HCT116 (cell line): ENCODE measurements at regions not wholly inside any gene's neighbourhood (a gene's known extent, or its start where the extent isn't known, plus 50 kb on each side); places are given as distances from the start of the nearest gene placed in this dataset.

ENCODE experiments used
- ATAC-seq: fragments of 200-7000 bp; cut with Tn5 transposase; 2 replicates; pipeline ENCODE4 v1.9.1; 2020; ENCODE audit warnings: mild to moderate bottlenecking, moderate library complexity
- BruUV-seq: library from RNA; stranded (reverse); fragments of 400-500 nt; replicated peaks from 2 replicates; lab custom pipeline; 2021; lab: Mats Ljungman, UMichigan
- CTCF ChIA-PET: fragments of 300-600 bp; sonication (Branson Sonifier 250); formaldehyde crosslinking; loops from one replicate; lab custom pipeline; 2021; ENCODE audit warnings: antibody characterized with exemption; lab: Charles Lee
- POLR2A ChIA-PET: fragments of 300-600, 350-600 bp; sonication (Branson Sonifier 250); formaldehyde crosslinking; loops from one replicate; lab custom pipeline; 2021; ENCODE audit warnings: antibody characterized with exemption; lab: Charles Lee
- RAD21 ChIA-PET, 2 experiments: fragments of 300-600 bp; sonication (Branson Sonifier 250); formaldehyde crosslinking; loops; one replicate each; lab custom pipeline; 2023; ENCODE audit warnings: low total read pairs in 2 of 2; ENCODE audit not compliant: uncharacterized antibody in 2 of 2, unreplicated experiment in 2 of 2, low non-redundant PET in 1 of 2; lab: Charles Lee
- DNase-seq: peaks from one replicate; pipeline ENCODE4 v3.0.0-alpha.2; 2010; ENCODE audit warnings: low read depth, low spot score
- H2AFZ ChIP-seq: fragments of 200-600 bp; shearing (Covaris generic), sonication (generic); 2 replicates; pipeline ENCODE4 v1.6.1; 2017; ENCODE audit warnings: low read depth, mixed run types, mixed read lengths, antibody characterized with exemption, low read length; ENCODE audit not compliant: poor library complexity, severe bottlenecking
- H3K27ac ChIP-seq: 2 replicates; pipeline ENCODE4 v1.5.1; 2012; ENCODE audit warnings: low read depth, low read length
- H3K27me3 ChIP-seq: fragments of 200-600 bp; sonication (generic); 2 replicates; pipeline ENCODE4 v1.6.1; 2016; ENCODE audit warnings: mixed run types, low read length, mixed read lengths; ENCODE audit not compliant: insufficient read depth
- H3K36me3 ChIP-seq, 2 experiments: fragments of 200-500 bp in 1 of 2; fragments of 200-600 bp in 1 of 2; sonication (Bioruptor generic) in 1 of 2; sonication (generic) in 1 of 2; 2 replicates each; pipeline versions ENCODE4 v1.5.1 to v1.6.1; 2014 to 2016; ENCODE audit warnings: low read length in 2 of 2, inconsistent platforms in 1 of 2, mixed read lengths in 1 of 2, mixed run types in 1 of 2; ENCODE audit not compliant: insufficient read depth in 2 of 2, control insufficient read depth in 1 of 2
- H3K4me1 ChIP-seq, 2 experiments: fragments of 200-600 bp in 1 of 2; sonication (generic) in 1 of 2; 2 replicates each; pipeline versions ENCODE4 v1.5.1 to v1.6.1; 2012 to 2017; ENCODE audit warnings: low read length in 2 of 2, inconsistent platforms in 1 of 2, mild to moderate bottlenecking in 1 of 2, mixed read lengths in 1 of 2, mixed run types in 1 of 2, moderate library complexity in 1 of 2; ENCODE audit not compliant: insufficient read depth in 2 of 2, control insufficient read depth in 1 of 2
- H3K4me2 ChIP-seq: fragments of 200-600 bp; sonication (generic); 2 replicates; pipeline ENCODE4 v1.6.1; 2017; ENCODE audit warnings: mixed run types, low read length, mixed read lengths
- H3K4me3 ChIP-seq, 2 experiments: fragments of 200-600 bp in 1 of 2; sonication (generic) in 1 of 2; replicated peaks in 1 of 2; 2 replicates each; pipeline ENCODE4 v1.5.1; 2011 to 2016; ENCODE audit warnings: low read length in 2 of 2, control low read depth in 1 of 2, low read depth in 1 of 2, mild to moderate bottlenecking in 1 of 2, mixed read lengths in 1 of 2, mixed run types in 1 of 2
- H3K79me2 ChIP-seq: fragments of 200-600 bp; sonication (generic); 2 replicates; pipeline ENCODE4 v1.6.1; 2017; ENCODE audit warnings: mild to moderate bottlenecking, mixed run types, low read length, moderate library complexity, mixed read lengths; ENCODE audit not compliant: insufficient read depth
- H3K9ac ChIP-seq: fragments of 200-600 bp; sonication (generic); 2 replicates; pipeline ENCODE4 v1.6.1; 2016; ENCODE audit warnings: low read length, mixed read lengths
- H3K9me2 ChIP-seq: fragments of 200-600 bp; sonication (generic), shearing (Covaris generic); 2 replicates; pipeline ENCODE4 v1.6.1; 2017; ENCODE audit warnings: mixed run types, mild to moderate bottlenecking, moderate library complexity; ENCODE audit not compliant: insufficient read depth
- H3K9me3 ChIP-seq, 2 experiments: fragments of 200-500 bp in 1 of 2; fragments of 200-600 bp in 1 of 2; sonication (Bioruptor generic) in 1 of 2; sonication (generic) in 1 of 2; 2 replicates each; pipeline ENCODE4 v1.6.1; 2014 to 2017; ENCODE audit warnings: low read length in 2 of 2, mixed read lengths in 2 of 2, inconsistent platforms in 1 of 2, low read depth in 1 of 2, mild to moderate bottlenecking in 1 of 2, mixed run types in 1 of 2, moderate library complexity in 1 of 2; ENCODE audit not compliant: control insufficient read depth in 1 of 2, insufficient read depth in 1 of 2
- H4K20me1 ChIP-seq: fragments of 200-600 bp; sonication (generic), shearing (Covaris generic); 2 replicates; pipeline ENCODE4 v1.6.1; 2017; ENCODE audit warnings: mixed run types, mild to moderate bottlenecking, moderate library complexity; ENCODE audit not compliant: insufficient read depth
- CTCF ChIP-seq, 3 experiments: fragments of 200-600 bp in 1 of 3; sonication (generic) in 1 of 3; IDR thresholded peaks in 2 of 3; conservative IDR thresholded peaks in 1 of 3; 2 replicates each; pipeline ENCODE4 v1.5.1; 2012 to 2017; ENCODE audit warnings: low read depth in 2 of 3, low read length in 2 of 3, antibody characterized with exemption in 1 of 3, borderline replicate concordance in 1 of 3, control low read depth in 1 of 3, mild to moderate bottlenecking in 1 of 3, mixed read lengths in 1 of 3, mixed run types in 1 of 3, moderate library complexity in 1 of 3; ENCODE audit not compliant: insufficient read depth in 1 of 3
- EZH2phosphoT487 ChIP-seq: fragments of 200-600 bp; IDR thresholded peaks from 2 replicates; pipeline ENCODE4 v1.6.1; 2018; ENCODE audit warnings: antibody characterized with exemption, borderline replicate concordance
- FOSL1 ChIP-seq: IDR thresholded peaks from 2 replicates; pipeline ENCODE4 v1.6.1; 2012; ENCODE audit warnings: low read depth
- JUND ChIP-seq: IDR thresholded peaks from 2 replicates; pipeline ENCODE4 v1.6.1; 2012
- POLR2AphosphoS5 ChIP-seq: IDR thresholded peaks from 2 replicates; pipeline ENCODE4 v1.6.1; 2011; ENCODE audit warnings: mild to moderate bottlenecking, low read depth, low read length, moderate library complexity
- SIN3A ChIP-seq: IDR thresholded peaks from 2 replicates; pipeline ENCODE4 v1.6.1; 2012; ENCODE audit warnings: low read depth
- SP1 ChIP-seq: IDR thresholded peaks from 2 replicates; pipeline ENCODE4 v1.6.1; 2012; ENCODE audit warnings: low read depth
- YY1 ChIP-seq: IDR thresholded peaks from 2 replicates; pipeline ENCODE4 v1.6.1; 2011; ENCODE audit warnings: low read length, low read depth, moderate library complexity, mild to moderate bottlenecking; ENCODE audit not compliant: insufficient replicate concordance; ENCODE audit errors: extremely low read depth
- ZNF274 ChIP-seq: fragments of 200-500 bp; sonication (Bioruptor generic); IDR thresholded peaks from 2 replicates; pipeline ENCODE4 v1.6.1; 2014; ENCODE audit warnings: mild to moderate bottlenecking, low read depth, low read length, inconsistent platforms
- intact Hi-C: fragments of 100-400 bp; cut with micrococcal nuclease; formaldehyde crosslinking; loops from 2 replicates; pipeline ENCODE4 v1.10.0; 2022

GRCh38 chr7:16062269-16062668 lies 359.1 kb downstream of the CRPPA start:
- Histone ChIP-seq H3K4me1 (peaks cover 0 to 4% of the 10 kb centered on the region in 2 experiments; a peak in 2 of 4 replicates), H2AFZ (no peak overlapping the region), H3K27ac (no peak overlapping the region), H3K79me2 (no peaks in the 10 kb centered on the region), H3K4me3 (no peak overlapping the region), H3K36me3 (no peaks in the 10 kb centered on the region), H4K20me1 (no peaks in the 10 kb centered on the region), H3K27me3 (no peaks in the 10 kb centered on the region), H3K9me2 (peaks cover 5% of the 10 kb centered on the region; the same call in 1 of the 2 replicates), H3K9me3 (no peaks in the 10 kb centered on the region), H3K9ac (no peak overlapping the region), H3K4me2 (no peak overlapping the region)
- intact Hi-C loops, result loop anchor here (10.0 kb wide), 1 partner anchor 857 kb away; no protein-coding TSS in a partner anchor
- TF ChIP-seq JUND (no peak), SP1 (no peak), EZH2phosphoT487 (no peak), POLR2AphosphoS5 (no peak), CTCF (IDR thresholded peaks at IDR 0.05 in 2 of 3, conservative IDR thresholded peaks at IDR 0.05 in 1 of 3; ENCODE audit: borderline replicate concordance in 1 of 3, insufficient read depth in 1 of 3, low read depth in 2 of 3, low read length in 2 of 3) (no peak), ZNF274 (no peak)
- ChIA-PET POLR2A (no interaction called here), RAD21 (no interaction called here), CTCF (no interaction called here)
- ATAC-seq (no peak), DNase-seq (no peak)
- no TSS peak for BruUV-seq

GRCh38 chr7:16061630-16062029 lies 359.7 kb downstream of the CRPPA start:
- H3K9ac ChIP-seq, result no peak overlapping the region
- no peaks in the 10 kb centered on the region for H3K27me3 ChIP-seq
- H3K4me1 ChIP-seq, result no peaks in the 10 kb centered on the region
- CTCF ChIA-PET, result no interaction called here
- H3K9me2 ChIP-seq, result peaks cover 10% of the 10 kb centered on the region; the same call in 1 of the 2 replicates
- TF ChIP-seq SIN3A, result no peak
- TF ChIP-seq YY1, result no peak
- TF ChIP-seq FOSL1, result no peak
- no peak for TF ChIP-seq SP1
- POLR2A ChIA-PET, result no interaction called here
- BruUV-seq, result no TSS peak
- no peak overlapping the region for H3K27ac ChIP-seq
- intact Hi-C loops, result loop anchor here (10.0 kb wide), 1 partner anchor 857 kb away; no protein-coding TSS in a partner anchor
- DNase-seq, result no peak
- H3K36me3 ChIP-seq, result no peaks in the 10 kb centered on the region
- H3K4me2 ChIP-seq, result no peak overlapping the region
- no peak for ATAC-seq
- no peaks in the 10 kb centered on the region for H3K79me2 ChIP-seq
- no peak overlapping the region for H3K4me3 ChIP-seq
- no peaks in the 10 kb centered on the region for H4K20me1 ChIP-seq
- no peak overlapping the region for H2AFZ ChIP-seq
- no peaks in the 10 kb centered on the region for H3K9me3 ChIP-seq
- RAD21 ChIA-PET, result no interaction called here
